Upper lobe of left lung (tissue), 4 donors: ENCODE measurements at regions not wholly inside any gene's neighbourhood (a gene's known extent, or its start where the extent isn't known, plus 50 kb on each side); places are given as distances from the start of the nearest gene placed in this dataset.

Experiments
- POLR2AphosphoS5 ChIP-seq, 2 donors: sonication (generic); formaldehyde crosslinking; IDR thresholded peaks; one replicate each; pipeline ENCODE4 v1.5.1; 2017; ENCODE audit warnings: antibody characterized with exemption in 2 of 2
- TF ChIP-seq, protein P1 (sequence below), 6 experiments: fragments of 450-650 bp in 4 of 6; fragments of 200-600 bp in 2 of 6; sonication (generic) in 2 of 6; IDR thresholded peaks; one replicate each; pipeline ENCODE4 v1.5.1; 2016 to 2019; ENCODE audit warnings: antibody characterized with exemption in 6 of 6

DNA sequence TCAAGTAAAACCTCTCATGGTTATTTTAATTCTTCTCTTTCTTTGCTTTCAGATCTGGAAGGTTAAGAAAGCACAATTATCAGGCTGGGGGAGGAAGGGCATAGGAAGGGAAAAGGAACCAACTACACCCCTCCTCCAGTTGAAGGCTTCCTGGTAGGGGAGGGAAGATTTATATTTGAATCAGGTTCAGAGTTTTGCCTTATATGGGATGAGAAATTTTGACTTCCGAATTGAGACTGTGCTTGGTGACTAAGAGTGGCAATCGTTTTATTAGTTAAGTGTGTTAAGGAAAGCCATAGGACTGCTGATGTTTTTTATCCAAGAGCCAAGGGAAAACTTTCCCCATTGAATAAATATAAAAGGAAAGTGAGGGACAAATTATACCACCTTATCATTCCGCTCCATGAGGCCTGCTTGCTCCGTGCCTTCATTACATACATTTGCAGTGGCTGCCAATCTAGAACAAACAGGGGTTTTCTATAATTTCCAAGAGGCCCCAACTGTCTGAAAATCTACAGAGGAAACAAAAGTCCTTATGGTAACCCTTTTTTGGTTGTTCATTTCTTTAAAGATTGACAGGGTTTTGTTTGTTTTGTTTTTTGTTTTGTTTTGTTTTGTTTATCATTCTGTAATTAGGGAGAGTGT lies 115.7 kb upstream of the EPB41L4A start:
- no peak for TF ChIP-seq POLR2AphosphoS5 (IDR thresholded peaks at IDR 0.05)
- TF ChIP-seq, protein P1, sequence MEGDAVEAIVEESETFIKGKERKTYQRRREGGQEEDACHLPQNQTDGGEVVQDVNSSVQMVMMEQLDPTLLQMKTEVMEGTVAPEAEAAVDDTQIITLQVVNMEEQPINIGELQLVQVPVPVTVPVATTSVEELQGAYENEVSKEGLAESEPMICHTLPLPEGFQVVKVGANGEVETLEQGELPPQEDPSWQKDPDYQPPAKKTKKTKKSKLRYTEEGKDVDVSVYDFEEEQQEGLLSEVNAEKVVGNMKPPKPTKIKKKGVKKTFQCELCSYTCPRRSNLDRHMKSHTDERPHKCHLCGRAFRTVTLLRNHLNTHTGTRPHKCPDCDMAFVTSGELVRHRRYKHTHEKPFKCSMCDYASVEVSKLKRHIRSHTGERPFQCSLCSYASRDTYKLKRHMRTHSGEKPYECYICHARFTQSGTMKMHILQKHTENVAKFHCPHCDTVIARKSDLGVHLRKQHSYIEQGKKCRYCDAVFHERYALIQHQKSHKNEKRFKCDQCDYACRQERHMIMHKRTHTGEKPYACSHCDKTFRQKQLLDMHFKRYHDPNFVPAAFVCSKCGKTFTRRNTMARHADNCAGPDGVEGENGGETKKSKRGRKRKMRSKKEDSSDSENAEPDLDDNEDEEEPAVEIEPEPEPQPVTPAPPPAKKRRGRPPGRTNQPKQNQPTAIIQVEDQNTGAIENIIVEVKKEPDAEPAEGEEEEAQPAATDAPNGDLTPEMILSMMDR (IDR thresholded peaks at IDR 0.05) = no peak
